ENCODE measurements at regions not wholly inside any gene's neighbourhood (a gene's known extent, or its start where the extent isn't known, plus 50 kb on each side); places are given as distances from the start of the nearest gene placed in this dataset.
"Not testable (repeated sequence)": the region's sequence is repeated elsewhere in the genome, so short reads cannot be mapped to it uniquely, and the experiment has no call there.

DNA sequence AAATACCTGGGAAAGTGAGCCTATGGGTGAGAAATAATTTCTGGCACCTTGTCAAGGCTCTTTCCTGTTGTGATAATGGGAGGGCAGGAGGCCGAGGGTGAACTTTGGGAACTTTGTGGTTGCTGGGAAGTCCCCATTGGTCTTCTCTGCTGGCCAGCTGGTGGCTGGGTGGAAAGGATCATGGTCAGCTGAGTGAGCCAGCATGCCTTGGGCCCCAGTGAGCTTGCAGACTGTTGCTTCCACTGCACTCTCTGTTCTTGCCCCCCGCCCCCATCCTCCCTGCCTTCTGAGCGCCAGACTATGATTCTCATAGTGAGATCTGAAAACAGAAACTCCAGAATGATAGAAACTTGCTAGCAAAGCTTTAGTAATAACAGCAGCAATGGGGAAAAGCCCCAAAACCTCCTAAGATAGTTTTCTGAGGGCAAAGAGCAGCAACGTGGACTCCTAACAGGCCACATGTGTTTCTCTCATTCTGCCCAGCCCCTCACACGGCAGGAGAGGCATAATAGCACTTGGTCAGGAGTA, 139.2 kb upstream of the SMARCA2 start:
- no peaks in the 10 kb centered on the region for H3K9me3 ChIP-seq (ENCODE audit: control insufficient read depth, low read length)
- no peak overlapping the region for H3K4me3 ChIP-seq (ENCODE audit: low read length)
- no peak overlapping the region for H3K9ac ChIP-seq (ENCODE audit: low read length)
- no peak for DNase-seq (ENCODE audit: low read depth)
- H3K4me1 ChIP-seq (ENCODE audit: control insufficient read depth, insufficient read depth, low read length), result no peaks in the 10 kb centered on the region
- peaks cover 9% of the 10 kb centered on the region for H3K27me3 ChIP-seq (replicated peaks; ENCODE audit: control insufficient read depth, insufficient read depth, low read length)
- H3K36me3 ChIP-seq (ENCODE audit: control insufficient read depth, insufficient read depth, low read length, severe bottlenecking), result no peaks in the 10 kb centered on the region

- H3K4me3 ChIP-seq (ENCODE audit: low read length), result no peak overlapping the region
- H3K27me3 ChIP-seq (replicated peaks; ENCODE audit: control insufficient read depth, insufficient read depth, low read length), result peaks cover 9% of the 10 kb centered on the region
- H3K9me3 ChIP-seq (ENCODE audit: control insufficient read depth, low read length), result no peaks in the 10 kb centered on the region
- DNase-seq (ENCODE audit: low read depth), result no peak
- H3K9ac ChIP-seq (ENCODE audit: low read length), result no peak overlapping the region
- no peaks in the 10 kb centered on the region for H3K4me1 ChIP-seq (ENCODE audit: control insufficient read depth, insufficient read depth, low read length)
- no peaks in the 10 kb centered on the region for H3K36me3 ChIP-seq (ENCODE audit: control insufficient read depth, insufficient read depth, low read length, severe bottlenecking)
Measured at GRCh38 chr9:1876891-1877496, 138.2 kb upstream of the SMARCA2 start.

DNA sequence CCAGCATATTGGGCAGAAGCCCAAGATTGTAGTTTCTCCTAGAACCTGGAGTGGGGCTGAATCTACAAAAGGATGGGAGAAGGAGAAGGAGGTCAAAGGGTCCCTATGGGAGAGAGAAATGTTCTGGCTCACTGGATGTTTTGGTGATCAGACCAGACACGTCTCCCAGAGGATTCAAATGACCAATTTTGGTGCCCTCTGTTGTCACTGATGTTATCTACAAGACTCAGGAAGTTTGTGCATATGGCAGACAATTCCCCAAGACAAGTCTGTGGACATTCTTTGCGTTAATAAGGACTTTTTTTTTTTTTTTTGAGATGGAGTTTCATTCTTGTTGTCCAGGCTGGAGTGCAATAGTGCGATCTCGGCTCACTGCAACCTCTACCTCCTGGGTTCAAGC, 137.2 kb upstream of the SMARCA2 start:
- H3K27me3 ChIP-seq (replicated peaks; ENCODE audit: control insufficient read depth, insufficient read depth, low read length), result peaks cover 3% of the 10 kb centered on the region
- H3K9me3 ChIP-seq (ENCODE audit: control insufficient read depth, low read length), result no peaks in the 10 kb centered on the region
- no peaks in the 10 kb centered on the region for H3K36me3 ChIP-seq (ENCODE audit: control insufficient read depth, insufficient read depth, low read length, severe bottlenecking)
- H3K9ac ChIP-seq (ENCODE audit: low read length), result no peak overlapping the region
- H3K4me3 ChIP-seq (ENCODE audit: low read length), result no peak overlapping the region
- no peaks in the 10 kb centered on the region for H3K4me1 ChIP-seq (ENCODE audit: control insufficient read depth, insufficient read depth, low read length)
- no peak for DNase-seq (ENCODE audit: low read depth)

- DNase-seq (ENCODE audit: low read depth), result no peak
- H3K4me3 ChIP-seq (ENCODE audit: low read length), result no peak overlapping the region
- H3K36me3 ChIP-seq (ENCODE audit: control insufficient read depth, insufficient read depth, low read length, severe bottlenecking), result no peaks in the 10 kb centered on the region
- no peaks in the 10 kb centered on the region for H3K9me3 ChIP-seq (ENCODE audit: control insufficient read depth, low read length)
- H3K4me1 ChIP-seq (ENCODE audit: control insufficient read depth, insufficient read depth, low read length), result no peaks in the 10 kb centered on the region
- no peaks in the 10 kb centered on the region for H3K27me3 ChIP-seq (replicated peaks; ENCODE audit: control insufficient read depth, insufficient read depth, low read length)
- H3K9ac ChIP-seq (ENCODE audit: low read length), result no peak overlapping the region
Measured at GRCh38 chr9:1878811-1879210, 136.3 kb upstream of the SMARCA2 start.

DNA sequence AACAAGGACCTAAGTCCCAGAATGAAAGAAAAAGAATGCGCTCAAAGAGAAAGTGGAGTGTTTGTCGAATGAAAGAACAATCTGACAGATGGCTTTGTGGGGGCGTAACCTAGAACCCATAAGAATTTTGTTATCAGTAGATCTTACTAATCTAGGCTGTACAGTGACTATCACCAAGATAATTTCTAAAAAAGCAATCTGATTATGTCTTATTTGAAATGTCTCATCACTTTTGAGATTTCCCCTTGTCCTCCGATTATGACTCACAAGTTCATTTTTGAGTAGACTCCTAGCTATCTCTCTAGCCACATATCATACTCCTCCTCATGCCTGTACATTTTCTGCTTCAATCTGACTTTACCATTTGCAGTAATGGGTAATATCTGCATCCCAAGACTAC, 135.6 kb upstream of the SMARCA2 start:
- no peak overlapping the region for H3K9ac ChIP-seq (ENCODE audit: low read length)
- no peaks in the 10 kb centered on the region for H3K4me1 ChIP-seq (ENCODE audit: control insufficient read depth, insufficient read depth, low read length)
- no peak overlapping the region for H3K4me3 ChIP-seq (ENCODE audit: low read length)
- no peak for DNase-seq (ENCODE audit: low read depth)
- H3K9me3 ChIP-seq (ENCODE audit: control insufficient read depth, low read length), result no peaks in the 10 kb centered on the region
- no peaks in the 10 kb centered on the region for H3K36me3 ChIP-seq (ENCODE audit: control insufficient read depth, insufficient read depth, low read length, severe bottlenecking)
- no peaks in the 10 kb centered on the region for H3K27me3 ChIP-seq (replicated peaks; ENCODE audit: control insufficient read depth, insufficient read depth, low read length)

DNA sequence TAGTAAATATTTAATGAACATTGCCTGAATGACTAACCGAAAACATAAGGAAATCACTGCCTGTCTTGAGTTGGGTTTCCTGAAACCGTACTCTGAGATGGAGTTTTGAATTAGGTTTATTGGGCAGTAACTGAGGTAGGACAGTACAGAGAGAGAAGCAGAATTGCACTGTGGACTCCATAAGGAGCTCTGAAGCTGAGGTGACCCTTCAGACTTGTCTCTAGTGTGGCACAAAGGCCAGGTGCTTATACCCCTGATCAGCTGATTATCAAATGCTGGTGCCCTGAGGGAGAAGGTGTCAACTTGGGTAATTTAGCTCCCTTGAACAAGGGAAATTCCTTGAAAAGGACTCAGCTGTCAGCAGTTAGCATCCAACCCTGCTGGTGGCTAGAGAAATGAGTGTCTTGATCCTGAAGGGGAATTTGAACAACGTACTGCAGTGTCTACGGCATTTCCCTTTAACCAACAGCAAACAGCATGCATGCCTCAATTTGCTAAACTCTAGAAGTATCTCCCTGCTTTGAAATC, 135.0 kb upstream of the SMARCA2 start:
- no peak overlapping the region for H3K9ac ChIP-seq (ENCODE audit: low read length)
- H3K4me1 ChIP-seq (ENCODE audit: control insufficient read depth, insufficient read depth, low read length), result no peaks in the 10 kb centered on the region
- no peak for DNase-seq (ENCODE audit: low read depth)
- no peak overlapping the region for H3K4me3 ChIP-seq (ENCODE audit: low read length)
- H3K27me3 ChIP-seq (replicated peaks; ENCODE audit: control insufficient read depth, insufficient read depth, low read length), result no peaks in the 10 kb centered on the region
- no peaks in the 10 kb centered on the region for H3K36me3 ChIP-seq (ENCODE audit: control insufficient read depth, insufficient read depth, low read length, severe bottlenecking)
- H3K9me3 ChIP-seq (ENCODE audit: control insufficient read depth, low read length), result no peaks in the 10 kb centered on the region

DNA sequence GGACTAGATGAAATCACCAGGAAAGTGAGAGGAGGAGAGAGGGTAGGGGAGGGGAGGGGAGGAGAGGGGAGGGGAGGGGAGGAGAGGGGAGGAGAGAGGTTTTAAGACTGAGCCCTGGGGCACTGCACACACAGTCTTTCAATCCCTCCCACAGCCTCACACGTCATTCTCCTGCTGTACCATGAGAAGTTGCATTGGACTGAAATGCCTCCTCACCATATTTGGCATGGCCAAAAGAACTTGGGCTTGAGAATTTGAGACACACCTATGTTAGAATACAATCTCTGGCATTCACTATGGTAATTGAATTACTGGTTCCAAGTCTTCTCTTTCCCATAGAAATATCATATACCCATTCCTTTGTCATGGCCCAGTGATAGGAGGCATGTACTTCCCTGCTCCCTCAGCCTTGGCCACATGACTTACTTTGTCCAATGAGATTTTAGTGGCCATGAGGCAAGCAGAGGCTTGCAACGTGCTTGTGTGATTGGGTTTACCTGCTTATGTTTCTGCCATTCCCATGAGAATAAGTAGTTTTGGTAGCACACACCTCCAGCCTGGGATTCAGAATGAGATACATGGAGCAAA, 133.3 kb upstream of the SMARCA2 start:
- Histone ChIP-seq H3K4me1 (ENCODE audit: control insufficient read depth, insufficient read depth, low read length) (no peaks in the 10 kb centered on the region), H3K9ac (ENCODE audit: low read length) (no peak overlapping the region), H3K4me3 (ENCODE audit: low read length) (no peak overlapping the region), H3K36me3 (ENCODE audit: control insufficient read depth, insufficient read depth, low read length, severe bottlenecking) (no peaks in the 10 kb centered on the region), H3K9me3 (ENCODE audit: control insufficient read depth, low read length) (no peaks in the 10 kb centered on the region), H3K27me3 (replicated peaks; ENCODE audit: control insufficient read depth, insufficient read depth, low read length) (no peaks in the 10 kb centered on the region)
- DNase-seq (ENCODE audit: low read depth), result no peak

- Histone ChIP-seq H3K9me3 (ENCODE audit: control insufficient read depth, low read length) (no peaks in the 10 kb centered on the region), H3K9ac (ENCODE audit: low read length) (no peak overlapping the region), H3K4me1 (ENCODE audit: control insufficient read depth, insufficient read depth, low read length) (no peaks in the 10 kb centered on the region), H3K36me3 (ENCODE audit: control insufficient read depth, insufficient read depth, low read length, severe bottlenecking) (no peaks in the 10 kb centered on the region), H3K4me3 (ENCODE audit: low read length) (no peak overlapping the region), H3K27me3 (replicated peaks; ENCODE audit: control insufficient read depth, insufficient read depth, low read length) (no peaks in the 10 kb centered on the region)
- no peak for DNase-seq (ENCODE audit: low read depth)
Measured at GRCh38 chr9:1882711-1883403, 132.3 kb upstream of the SMARCA2 start.

- Histone ChIP-seq H3K9me3 (ENCODE audit: control insufficient read depth, low read length) (no peaks in the 10 kb centered on the region), H3K4me1 (ENCODE audit: control insufficient read depth, insufficient read depth, low read length) (no peaks in the 10 kb centered on the region), H3K9ac (ENCODE audit: low read length) (no peak overlapping the region), H3K36me3 (ENCODE audit: control insufficient read depth, insufficient read depth, low read length, severe bottlenecking) (no peaks in the 10 kb centered on the region), H3K4me3 (ENCODE audit: low read length) (no peak overlapping the region), H3K27me3 (replicated peaks; ENCODE audit: control insufficient read depth, insufficient read depth, low read length) (no peaks in the 10 kb centered on the region)
- DNase-seq (ENCODE audit: low read depth), result no peak
Measured at GRCh38 chr9:1890201-1890600, 124.9 kb upstream of the SMARCA2 start.

GRCh38 chr9:1890816-1891215, 124.3 kb upstream of the SMARCA2 start:
- no peaks in the 10 kb centered on the region for H3K9me3 ChIP-seq (ENCODE audit: control insufficient read depth, low read length)
- DNase-seq (ENCODE audit: low read depth), result no peak
- no peak overlapping the region for H3K4me3 ChIP-seq (ENCODE audit: low read length)
- H3K4me1 ChIP-seq (ENCODE audit: control insufficient read depth, insufficient read depth, low read length), result no peaks in the 10 kb centered on the region
- no peaks in the 10 kb centered on the region for H3K27me3 ChIP-seq (replicated peaks; ENCODE audit: control insufficient read depth, insufficient read depth, low read length)
- no peaks in the 10 kb centered on the region for H3K36me3 ChIP-seq (ENCODE audit: control insufficient read depth, insufficient read depth, low read length, severe bottlenecking)
- H3K9ac ChIP-seq (ENCODE audit: low read length), result no peak overlapping the region

GRCh38 chr9:1903080-1903704, 112.0 kb upstream of the SMARCA2 start:
- not testable (repeated sequence) for H3K9ac ChIP-seq (ENCODE audit: low read length); H3K4me1 ChIP-seq (ENCODE audit: control insufficient read depth, insufficient read depth, low read length); H3K27me3 ChIP-seq (replicated peaks; ENCODE audit: control insufficient read depth, insufficient read depth, low read length); DNase-seq (ENCODE audit: low read depth); H3K4me3 ChIP-seq (ENCODE audit: low read length); H3K36me3 ChIP-seq (ENCODE audit: control insufficient read depth, insufficient read depth, low read length, severe bottlenecking)
- H3K9me3 ChIP-seq (ENCODE audit: control insufficient read depth, low read length), result peaks cover 31% of the 10 kb centered on the region

Measured in adipocyte (in vitro differentiated cells).